ENCODE measurements at regions not wholly inside any gene's neighbourhood (a gene's known extent, or its start where the extent isn't known, plus 50 kb on each side); places are given as distances from the start of the nearest gene placed in this dataset.

DNA sequence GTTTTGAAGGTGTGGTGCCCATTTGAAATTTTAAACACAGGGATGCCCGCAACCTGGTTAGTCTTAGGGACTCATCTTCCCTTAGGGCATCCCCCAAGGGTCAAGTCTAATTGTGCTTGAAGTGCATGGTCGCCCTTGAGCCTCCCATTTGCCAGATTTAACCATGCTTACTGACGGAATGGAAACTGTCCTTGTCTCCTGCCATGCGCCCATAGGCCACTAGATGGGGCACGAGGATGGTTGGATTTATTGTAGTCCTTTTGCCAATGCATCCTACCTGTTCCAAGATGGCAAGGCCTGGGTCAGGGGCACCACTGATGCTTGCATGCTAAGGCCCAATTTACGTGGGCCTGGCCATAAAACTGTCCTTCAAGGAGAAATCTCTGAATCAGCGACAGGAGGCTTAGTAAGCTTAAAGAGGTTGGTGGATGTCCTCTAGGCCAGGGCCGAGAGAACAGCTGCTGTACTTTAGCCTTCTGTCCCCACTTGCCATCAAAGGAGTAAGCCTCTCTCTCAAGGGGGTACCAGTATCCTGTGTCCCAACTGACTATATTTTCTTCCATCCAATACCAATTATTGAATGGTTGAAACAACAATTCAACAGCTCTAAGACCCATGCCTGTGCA lies 355.4 kb downstream of the OTOL1 start:
- DNase-seq (peak; percentile 38 to 64 (median 55)), ATAC-seq (peak; percentile 73)
- intact Hi-C loops (cut with DNase I) = no loop called here
- Histone ChIP-seq H3K27ac (no peak overlapping the region), H3K27me3 (no peaks in the 10 kb centered on the region), H3K36me3 (replicated peaks in 1 of 2; ENCODE audit: insufficient read depth in 1 of 2, low read depth in 2 of 2) (no peaks in the 10 kb centered on the region), H3K4me3 (no peak overlapping the region), H3K9me3 (no peaks in the 10 kb centered on the region), H3K4me1 (no peaks in the 10 kb centered on the region)
- 26 to 34% methylated on average over 8 of the region's 8 CpGs for WGBS, 2 donors
- TF ChIP-seq, protein P1, sequence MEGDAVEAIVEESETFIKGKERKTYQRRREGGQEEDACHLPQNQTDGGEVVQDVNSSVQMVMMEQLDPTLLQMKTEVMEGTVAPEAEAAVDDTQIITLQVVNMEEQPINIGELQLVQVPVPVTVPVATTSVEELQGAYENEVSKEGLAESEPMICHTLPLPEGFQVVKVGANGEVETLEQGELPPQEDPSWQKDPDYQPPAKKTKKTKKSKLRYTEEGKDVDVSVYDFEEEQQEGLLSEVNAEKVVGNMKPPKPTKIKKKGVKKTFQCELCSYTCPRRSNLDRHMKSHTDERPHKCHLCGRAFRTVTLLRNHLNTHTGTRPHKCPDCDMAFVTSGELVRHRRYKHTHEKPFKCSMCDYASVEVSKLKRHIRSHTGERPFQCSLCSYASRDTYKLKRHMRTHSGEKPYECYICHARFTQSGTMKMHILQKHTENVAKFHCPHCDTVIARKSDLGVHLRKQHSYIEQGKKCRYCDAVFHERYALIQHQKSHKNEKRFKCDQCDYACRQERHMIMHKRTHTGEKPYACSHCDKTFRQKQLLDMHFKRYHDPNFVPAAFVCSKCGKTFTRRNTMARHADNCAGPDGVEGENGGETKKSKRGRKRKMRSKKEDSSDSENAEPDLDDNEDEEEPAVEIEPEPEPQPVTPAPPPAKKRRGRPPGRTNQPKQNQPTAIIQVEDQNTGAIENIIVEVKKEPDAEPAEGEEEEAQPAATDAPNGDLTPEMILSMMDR (IDR thresholded peaks at IDR 0.05) = peak; percentile 52 to 60 (median 57)
- TF ChIP-seq POLR2A (IDR thresholded peaks at IDR 0.05) = no peak

DNA sequence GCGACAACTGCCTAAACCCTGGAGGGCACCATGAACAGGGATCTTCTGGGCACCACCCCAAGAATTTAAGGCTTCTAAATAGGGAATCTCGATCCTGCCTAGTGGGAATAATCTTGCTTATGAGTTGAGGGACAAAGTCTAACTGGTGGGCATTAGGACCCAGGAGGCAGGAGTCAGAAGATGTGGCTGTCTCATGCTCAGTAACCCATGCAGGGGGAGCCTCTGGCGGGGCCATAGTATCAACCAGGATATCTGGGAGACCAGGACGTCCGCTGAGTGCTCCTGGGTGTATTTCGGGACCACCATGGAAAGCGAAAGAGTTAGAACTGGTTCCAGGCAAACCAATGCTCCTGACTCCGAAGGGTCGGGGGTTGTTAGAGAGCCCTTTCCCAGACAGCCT lies 356.1 kb downstream of the OTOL1 start:
- H3K4me3 ChIP-seq = no peak overlapping the region
- ATAC-seq (no peak), DNase-seq (no peak)
- intact Hi-C loops (cut with DNase I) = no loop called here
- no peaks in the 10 kb centered on the region for H3K36me3 ChIP-seq (replicated peaks in 1 of 2; ENCODE audit: insufficient read depth in 1 of 2, low read depth in 2 of 2)
- H3K27ac ChIP-seq = no peak overlapping the region
- H3K27me3 ChIP-seq = no peaks in the 10 kb centered on the region
- TF ChIP-seq, protein P1 (IDR thresholded peaks at IDR 0.05) = no peak
- TF ChIP-seq POLR2A (IDR thresholded peaks at IDR 0.05) = no peak
- no peaks in the 10 kb centered on the region for H3K4me1 ChIP-seq
- H3K9me3 ChIP-seq = no peaks in the 10 kb centered on the region
- 74 to 78% methylated on average over 9 of the region's 9 CpGs for WGBS, 2 donors

DNA sequence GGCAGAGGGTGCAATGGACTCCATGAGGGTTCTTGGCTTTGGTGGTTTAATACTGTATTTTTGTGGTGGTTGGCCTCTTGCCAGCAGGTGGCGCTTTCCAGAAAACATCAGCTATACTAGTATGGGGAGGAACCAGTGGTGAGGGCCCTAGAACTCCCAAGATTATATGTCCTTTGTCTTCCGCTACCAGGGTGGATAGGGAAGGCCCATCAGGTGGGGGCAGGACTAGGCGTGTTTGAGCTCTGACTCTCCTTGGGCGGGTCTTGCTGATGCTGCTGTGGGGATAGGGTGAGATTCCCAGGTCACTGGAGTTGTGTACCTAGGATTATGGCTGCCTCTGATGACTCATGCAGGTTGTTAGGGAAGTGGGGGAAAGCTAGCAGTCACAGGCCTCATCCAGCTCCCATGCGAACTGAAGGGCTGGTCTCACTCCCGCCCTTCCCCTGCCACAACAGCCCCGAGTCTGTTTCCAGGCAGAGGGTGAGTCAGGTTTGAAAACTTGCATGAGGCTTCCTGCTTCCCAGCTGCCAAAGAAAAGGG lies 357.7 kb downstream of the OTOL1 start:
- H3K4me3 ChIP-seq = no peak overlapping the region
- ATAC-seq = no peak
- intact Hi-C loops (cut with DNase I) = no loop called here
- H3K27ac ChIP-seq = no peak overlapping the region
- no peaks in the 10 kb centered on the region for H3K9me3 ChIP-seq
- no peaks in the 10 kb centered on the region for H3K36me3 ChIP-seq (replicated peaks in 1 of 2; ENCODE audit: insufficient read depth in 1 of 2, low read depth in 2 of 2)
- no peaks in the 10 kb centered on the region for H3K27me3 ChIP-seq
- TF ChIP-seq, protein P1 (IDR thresholded peaks at IDR 0.05) = no peak
- TF ChIP-seq POLR2A (IDR thresholded peaks at IDR 0.05) = no peak
- DNase-seq = peak in 2 of 4 donors; percentile 4 to 23
- no peaks in the 10 kb centered on the region for H3K4me1 ChIP-seq
- 76 to 91% methylated on average over 4 to 7 of the region's 7 CpGs for WGBS, 2 donors

DNA sequence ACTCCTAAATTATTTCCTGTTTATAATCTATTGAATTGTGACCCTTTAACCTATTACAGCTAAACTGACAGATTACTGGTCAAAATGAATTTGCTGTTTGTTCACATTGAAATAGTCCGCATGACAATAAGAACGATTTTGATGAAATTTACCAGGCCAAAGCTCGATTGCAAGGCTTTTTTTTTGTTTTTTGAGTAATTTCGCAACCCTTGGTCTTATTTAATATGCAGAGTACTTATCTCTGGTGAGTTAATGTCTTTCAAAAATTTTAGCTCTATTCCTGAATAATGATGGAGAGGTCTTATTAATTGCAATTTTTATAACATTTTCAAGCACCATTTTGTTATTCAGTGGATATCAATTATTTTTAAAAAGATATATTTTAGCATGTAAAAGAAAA lies 362.4 kb downstream of the OTOL1 start:
- intact Hi-C loops (cut with DNase I) = no loop called here
- TF ChIP-seq POLR2A (IDR thresholded peaks at IDR 0.05) = no peak
- TF ChIP-seq, protein P1 (IDR thresholded peaks at IDR 0.05) = no peak
- WGBS, 2 donors = 56% methylated on average over 4 of the region's 4 CpGs
- no peak for ATAC-seq
- Histone ChIP-seq H3K4me1 (no peaks in the 10 kb centered on the region), H3K4me3 (no peak overlapping the region), H3K9me3 (no peaks in the 10 kb centered on the region), H3K27me3 (no peaks in the 10 kb centered on the region), H3K36me3 (replicated peaks in 1 of 2; ENCODE audit: insufficient read depth in 1 of 2, low read depth in 2 of 2) (no peaks in the 10 kb centered on the region), H3K27ac (no peak overlapping the region)
- DNase-seq = no peak

Measured in body of pancreas (tissue), 4 donors.